DND-41 (cell line): ENCODE measurements at regions not wholly inside any gene's neighbourhood (a gene's known extent, or its start where the extent isn't known, plus 50 kb on each side); places are given as distances from the start of the nearest gene placed in this dataset.

Experiments used
- ATAC-seq: fragments of 200-7000 bp; cut with Tn5 transposase; 3 replicates; pipeline ENCODE4 v1.9.1; 2021; ENCODE audit warnings: low read depth; ENCODE audit not compliant: insufficient read depth
- DNase-seq: peaks from one replicate; pipeline ENCODE4 v3.0.0-alpha.2; 2020
- H2AFZ ChIP-seq: 2 replicates; pipeline ENCODE4 v1.6.0; 2012; ENCODE audit warnings: low read depth, low read length
- H3K27ac ChIP-seq: 2 replicates; pipeline ENCODE4 v1.5.1; 2012; ENCODE audit warnings: low read length, inconsistent platforms
- H3K27me3 ChIP-seq: fragments of 200-600 bp; sonication (generic); 2 replicates; pipeline ENCODE4 v1.6.0; 2012; ENCODE audit warnings: low read length, mild to moderate bottlenecking, inconsistent platforms; ENCODE audit not compliant: insufficient read depth, poor library complexity
- H3K36me3 ChIP-seq: 2 replicates; pipeline ENCODE4 v1.5.1; 2012; ENCODE audit warnings: low read length, inconsistent platforms; ENCODE audit not compliant: insufficient read depth
- H3K4me1 ChIP-seq: 2 replicates; pipeline ENCODE4 v1.5.1; 2012; ENCODE audit warnings: mild to moderate bottlenecking, low read length; ENCODE audit not compliant: insufficient read depth
- H3K4me2 ChIP-seq: 2 replicates; pipeline ENCODE4 v1.6.0; 2012; ENCODE audit warnings: mild to moderate bottlenecking, moderate library complexity, low read length, inconsistent platforms; ENCODE audit not compliant: insufficient read depth
- H3K4me3 ChIP-seq, 2 experiments: fragments of 200-600 bp in 1 of 2; shearing (Covaris generic) in 1 of 2; 2 replicates each; pipeline ENCODE4 v1.5.1; 2012 to 2016; ENCODE audit warnings: inconsistent platforms in 2 of 2, low read length in 2 of 2, mild to moderate bottlenecking in 2 of 2, low read depth in 1 of 2, moderate library complexity in 1 of 2
- H3K79me2 ChIP-seq: 2 replicates; pipeline ENCODE4 v1.6.0; 2012; ENCODE audit warnings: low read length, inconsistent platforms; ENCODE audit not compliant: insufficient read depth
- H3K9ac ChIP-seq: 2 replicates; pipeline ENCODE4 v1.6.0; 2012; ENCODE audit warnings: low read depth, mild to moderate bottlenecking, inconsistent platforms, low read length, moderate library complexity
- H3K9me3 ChIP-seq: 2 replicates; pipeline ENCODE4 v1.5.1; 2012; ENCODE audit warnings: low read length, moderate library complexity, mild to moderate bottlenecking, inconsistent platforms; ENCODE audit not compliant: insufficient read depth, severe bottlenecking
- H4K20me1 ChIP-seq: 2 replicates; pipeline ENCODE4 v1.6.0; 2012; ENCODE audit warnings: low read length; ENCODE audit not compliant: insufficient read depth
- EZH2 ChIP-seq: IDR thresholded peaks from 3 replicates; pipeline ENCODE4 v1.6.1; 2012; ENCODE audit warnings: borderline replicate concordance, low read depth, mild to moderate bottlenecking, moderate library complexity, low read length, inconsistent platforms; ENCODE audit not compliant: severe bottlenecking
- TF ChIP-seq, protein P1 (sequence below): IDR thresholded peaks from 2 replicates; pipeline ENCODE4 v1.5.1; 2012; ENCODE audit warnings: borderline replicate concordance, low read length, moderate library complexity, mild to moderate bottlenecking; ENCODE audit not compliant: poor library complexity, severe bottlenecking; ENCODE audit errors: extremely low read depth

DNA sequence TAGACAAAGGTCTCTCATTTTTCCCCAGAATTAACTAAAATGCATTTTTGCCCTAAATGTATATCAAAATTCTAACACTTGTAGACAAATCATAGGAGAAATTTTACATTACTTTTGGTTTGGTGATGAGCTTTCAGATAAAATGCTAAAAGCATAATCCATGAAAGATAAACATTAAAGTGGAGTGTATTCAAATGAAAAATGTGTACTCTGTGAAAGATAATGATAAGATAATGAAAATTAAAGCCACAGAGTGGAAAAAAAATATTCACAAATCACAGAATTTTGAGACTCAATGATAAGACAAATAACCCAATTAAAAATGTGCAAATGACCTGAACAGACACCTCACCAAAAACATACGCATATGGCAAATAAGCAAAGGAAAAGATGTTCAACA lies 176.9 kb upstream of the ADAMTS16 start:
- H3K4me2 ChIP-seq, result no peak overlapping the region
- H2AFZ ChIP-seq, result no peak overlapping the region
- H3K79me2 ChIP-seq, result no peaks in the 10 kb centered on the region
- TF ChIP-seq EZH2, result no peak
- TF ChIP-seq, protein P1, sequence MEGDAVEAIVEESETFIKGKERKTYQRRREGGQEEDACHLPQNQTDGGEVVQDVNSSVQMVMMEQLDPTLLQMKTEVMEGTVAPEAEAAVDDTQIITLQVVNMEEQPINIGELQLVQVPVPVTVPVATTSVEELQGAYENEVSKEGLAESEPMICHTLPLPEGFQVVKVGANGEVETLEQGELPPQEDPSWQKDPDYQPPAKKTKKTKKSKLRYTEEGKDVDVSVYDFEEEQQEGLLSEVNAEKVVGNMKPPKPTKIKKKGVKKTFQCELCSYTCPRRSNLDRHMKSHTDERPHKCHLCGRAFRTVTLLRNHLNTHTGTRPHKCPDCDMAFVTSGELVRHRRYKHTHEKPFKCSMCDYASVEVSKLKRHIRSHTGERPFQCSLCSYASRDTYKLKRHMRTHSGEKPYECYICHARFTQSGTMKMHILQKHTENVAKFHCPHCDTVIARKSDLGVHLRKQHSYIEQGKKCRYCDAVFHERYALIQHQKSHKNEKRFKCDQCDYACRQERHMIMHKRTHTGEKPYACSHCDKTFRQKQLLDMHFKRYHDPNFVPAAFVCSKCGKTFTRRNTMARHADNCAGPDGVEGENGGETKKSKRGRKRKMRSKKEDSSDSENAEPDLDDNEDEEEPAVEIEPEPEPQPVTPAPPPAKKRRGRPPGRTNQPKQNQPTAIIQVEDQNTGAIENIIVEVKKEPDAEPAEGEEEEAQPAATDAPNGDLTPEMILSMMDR, result no peak
- DNase-seq, result no peak
- H3K4me1 ChIP-seq, result no peaks in the 10 kb centered on the region
- no peaks in the 10 kb centered on the region for H3K36me3 ChIP-seq
- peaks cover 11% of the 10 kb centered on the region for H3K27me3 ChIP-seq
- no peak overlapping the region for H3K27ac ChIP-seq
- ATAC-seq, result no peak
- H3K4me3 ChIP-seq, result no peak overlapping the region
- H3K9ac ChIP-seq, result no peak overlapping the region
- no peaks in the 10 kb centered on the region for H3K9me3 ChIP-seq
- no peaks in the 10 kb centered on the region for H4K20me1 ChIP-seq

DNA sequence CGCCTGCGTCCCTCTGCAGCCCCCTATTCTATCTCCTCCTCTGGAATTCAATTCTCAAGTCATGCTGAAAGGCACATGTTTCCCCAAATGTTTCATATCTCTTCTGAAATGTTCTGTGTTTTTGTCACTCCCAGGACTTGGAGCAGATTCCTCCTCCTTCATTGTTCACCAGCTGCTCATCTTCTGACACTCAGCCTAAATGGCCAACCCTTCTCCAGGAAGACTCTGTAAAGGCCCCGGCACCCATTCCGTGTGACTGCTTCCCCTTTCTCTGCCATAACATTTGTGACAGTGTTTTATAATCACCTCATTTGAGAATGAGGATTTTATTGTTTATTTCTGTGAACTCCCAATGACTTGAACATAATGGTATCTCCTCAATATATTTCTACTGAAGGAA lies 170.8 kb upstream of the ADAMTS16 start:
- no peaks in the 10 kb centered on the region for H3K79me2 ChIP-seq
- no peak overlapping the region for H3K27ac ChIP-seq
- H3K27me3 ChIP-seq, result no peaks in the 10 kb centered on the region
- ATAC-seq, result no peak
- H3K9ac ChIP-seq, result no peak overlapping the region
- TF ChIP-seq, protein P1, result no peak
- no peak for TF ChIP-seq EZH2
- H3K4me3 ChIP-seq, result no peak overlapping the region
- H4K20me1 ChIP-seq, result no peaks in the 10 kb centered on the region
- no peaks in the 10 kb centered on the region for H3K4me1 ChIP-seq
- H3K36me3 ChIP-seq, result no peaks in the 10 kb centered on the region
- no peaks in the 10 kb centered on the region for H3K9me3 ChIP-seq
- H2AFZ ChIP-seq, result no peak overlapping the region
- H3K4me2 ChIP-seq, result no peak overlapping the region
- DNase-seq, result no peak

DNA sequence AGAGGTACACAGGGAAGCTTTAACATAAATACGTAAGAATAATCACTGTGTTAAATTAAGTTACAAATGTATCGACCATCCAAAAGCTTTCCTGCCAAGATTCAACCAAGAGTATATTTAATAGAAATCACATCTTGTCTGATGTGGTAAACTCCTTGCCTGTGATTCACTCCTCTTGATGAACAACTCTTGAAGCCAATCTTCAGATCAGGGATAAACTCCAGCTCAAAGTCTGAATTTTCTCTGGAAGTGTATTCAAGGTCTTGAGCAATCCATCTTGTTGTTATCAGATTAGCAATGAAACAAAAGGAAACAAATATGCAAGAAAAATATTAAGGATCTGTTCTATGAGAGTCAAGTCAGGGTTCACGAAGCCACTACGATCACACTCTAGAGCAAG lies 170.0 kb upstream of the ADAMTS16 start:
- Histone ChIP-seq H3K79me2 (no peaks in the 10 kb centered on the region), H4K20me1 (no peaks in the 10 kb centered on the region), H3K36me3 (no peaks in the 10 kb centered on the region), H3K4me3 (no peak overlapping the region), H3K9me3 (no peaks in the 10 kb centered on the region), H3K27me3 (no peaks in the 10 kb centered on the region), H3K4me2 (no peak overlapping the region), H3K4me1 (no peaks in the 10 kb centered on the region), H3K9ac (no peak overlapping the region), H3K27ac (no peak overlapping the region), H2AFZ (no peak overlapping the region)
- TF ChIP-seq EZH2, result no peak
- TF ChIP-seq, protein P1, result no peak
- ATAC-seq (no peak), DNase-seq (no peak)

DNA sequence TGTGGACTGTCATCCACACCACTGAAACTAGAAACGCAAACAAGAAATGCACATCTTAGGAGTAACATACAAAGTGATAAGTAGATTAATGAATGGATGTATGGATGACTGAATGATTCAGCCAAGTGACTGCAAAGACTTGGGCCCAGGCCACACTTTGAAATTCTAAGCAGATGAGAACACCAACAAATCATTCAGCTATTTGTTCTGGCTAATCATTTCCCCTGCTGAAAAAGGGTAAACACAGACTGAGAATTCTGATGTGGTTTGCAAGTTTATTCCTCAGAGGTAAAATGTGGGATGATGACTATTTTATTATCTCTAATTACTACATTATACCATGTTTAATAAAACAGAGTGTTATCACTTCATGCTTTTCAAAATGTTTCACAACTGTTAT lies 163.2 kb upstream of the ADAMTS16 start:
- no peak for TF ChIP-seq EZH2
- TF ChIP-seq, protein P1, result no peak
- no peak for DNase-seq
- no peak overlapping the region for H3K27ac ChIP-seq
- H3K79me2 ChIP-seq, result no peaks in the 10 kb centered on the region
- no peaks in the 10 kb centered on the region for H4K20me1 ChIP-seq
- no peak overlapping the region for H3K4me3 ChIP-seq
- H3K4me2 ChIP-seq, result no peak overlapping the region
- ATAC-seq, result no peak
- H2AFZ ChIP-seq, result no peak overlapping the region
- H3K36me3 ChIP-seq, result no peaks in the 10 kb centered on the region
- H3K4me1 ChIP-seq, result no peaks in the 10 kb centered on the region
- H3K9me3 ChIP-seq, result no peaks in the 10 kb centered on the region
- peaks cover 18% of the 10 kb centered on the region for H3K27me3 ChIP-seq
- no peak overlapping the region for H3K9ac ChIP-seq
